Bronchial epithelial cell (primary cell): ENCODE measurements at regions not wholly inside any gene's neighbourhood (a gene's known extent, or its start where the extent isn't known, plus 50 kb on each side); places are given as distances from the start of the nearest gene placed in this dataset.
A peak's percentile ranks its signal among the peaks of the same experiment; 100 is the strongest.

Experiments used
- DNase-seq: peaks from one replicate; pipeline ENCODE4 v3.0.0-alpha.2; 2010; ENCODE audit warnings: low read depth
- FAIRE-seq: peaks from 2 replicates; lab custom pipeline; 2011; peaks lifted over from hg19 to GRCh38; lab: Jason Lieb, UNC
- H3K27me3 ChIP-seq: 2 replicates; pipeline ENCODE4 v1.5.1; 2011; ENCODE audit warnings: low read length; ENCODE audit not compliant: control insufficient read depth, insufficient read depth
- H3K36me3 ChIP-seq: 2 replicates; pipeline ENCODE4 v1.5.1; 2011; ENCODE audit warnings: low read length; ENCODE audit not compliant: control insufficient read depth, insufficient read depth
- H3K4me3 ChIP-seq: 2 replicates; pipeline ENCODE4 v1.5.1; 2011; ENCODE audit warnings: mild to moderate bottlenecking, low read depth, low read length, control low read depth
- CTCF ChIP-seq: IDR thresholded peaks from 2 replicates; pipeline ENCODE4 v1.5.1; 2011; ENCODE audit warnings: mild to moderate bottlenecking, moderate library complexity, low read length, control low read depth, inconsistent platforms; ENCODE audit not compliant: insufficient read depth, severe bottlenecking

GRCh38 chr13:34224877-34225276, 406.9 kb downstream of the RFC3 start:
- H3K4me3 ChIP-seq: no peak overlapping the region
- no peaks in the 10 kb centered on the region for H3K36me3 ChIP-seq
- no peak for TF ChIP-seq CTCF
- no peak for FAIRE-seq
- H3K27me3 ChIP-seq: no peaks in the 10 kb centered on the region
- no peak for DNase-seq

- Histone ChIP-seq H3K4me3 (no peak overlapping the region), H3K27me3 (no peaks in the 10 kb centered on the region), H3K36me3 (no peaks in the 10 kb centered on the region)
- no peak for DNase-seq
- no peak for TF ChIP-seq CTCF
- no peak for FAIRE-seq
Observed at GRCh38 chr13:34230271-34230670, 412.3 kb downstream of the RFC3 start.

- Histone ChIP-seq H3K36me3 (no peaks in the 10 kb centered on the region), H3K4me3 (no peak overlapping the region), H3K27me3 (no peaks in the 10 kb centered on the region)
- FAIRE-seq: no peak
- DNase-seq: no peak
- no peak for TF ChIP-seq CTCF
Observed at GRCh38 chr13:34241332-34241731, 423.4 kb downstream of the RFC3 start.

- no peaks in the 10 kb centered on the region for H3K36me3 ChIP-seq
- DNase-seq (no peak), FAIRE-seq (no peak)
- H3K27me3 ChIP-seq: no peaks in the 10 kb centered on the region
- H3K4me3 ChIP-seq: no peak overlapping the region
- TF ChIP-seq CTCF: no peak
Observed at GRCh38 chr13:34243403-34243802, 425.5 kb downstream of the RFC3 start.

GRCh38 chr13:34246511-34246910, 428.6 kb downstream of the RFC3 start:
- no peaks in the 10 kb centered on the region for H3K27me3 ChIP-seq
- no peaks in the 10 kb centered on the region for H3K36me3 ChIP-seq
- DNase-seq: peak; percentile 89
- TF ChIP-seq CTCF: no peak
- no peak for FAIRE-seq
- H3K4me3 ChIP-seq: no peak overlapping the region

- FAIRE-seq (no peak), DNase-seq (peak; percentile 47)
- no peak overlapping the region for H3K4me3 ChIP-seq
- no peaks in the 10 kb centered on the region for H3K36me3 ChIP-seq
- TF ChIP-seq CTCF: no peak
- no peaks in the 10 kb centered on the region for H3K27me3 ChIP-seq
Observed at GRCh38 chr13:34247596-34247995, 429.6 kb downstream of the RFC3 start.
